HG03159 (cell line): ENCODE measurements at regions not wholly inside any gene's neighbourhood (a gene's known extent, or its start where the extent isn't known, plus 50 kb on each side); places are given as distances from the start of the nearest gene placed in this dataset.
"Not testable (repeated sequence)": the region's sequence is repeated elsewhere in the genome, so short reads cannot be mapped to it uniquely, and the experiment has no call there.

Experiments used
- ATAC-seq: cut with Tn5 transposase; IDR thresholded peaks from one replicate; pipeline ENCODE4 v1.9.1; 2021; ENCODE audit warnings: mild to moderate bottlenecking, moderate library complexity; ENCODE audit not compliant: unreplicated experiment

DNA sequence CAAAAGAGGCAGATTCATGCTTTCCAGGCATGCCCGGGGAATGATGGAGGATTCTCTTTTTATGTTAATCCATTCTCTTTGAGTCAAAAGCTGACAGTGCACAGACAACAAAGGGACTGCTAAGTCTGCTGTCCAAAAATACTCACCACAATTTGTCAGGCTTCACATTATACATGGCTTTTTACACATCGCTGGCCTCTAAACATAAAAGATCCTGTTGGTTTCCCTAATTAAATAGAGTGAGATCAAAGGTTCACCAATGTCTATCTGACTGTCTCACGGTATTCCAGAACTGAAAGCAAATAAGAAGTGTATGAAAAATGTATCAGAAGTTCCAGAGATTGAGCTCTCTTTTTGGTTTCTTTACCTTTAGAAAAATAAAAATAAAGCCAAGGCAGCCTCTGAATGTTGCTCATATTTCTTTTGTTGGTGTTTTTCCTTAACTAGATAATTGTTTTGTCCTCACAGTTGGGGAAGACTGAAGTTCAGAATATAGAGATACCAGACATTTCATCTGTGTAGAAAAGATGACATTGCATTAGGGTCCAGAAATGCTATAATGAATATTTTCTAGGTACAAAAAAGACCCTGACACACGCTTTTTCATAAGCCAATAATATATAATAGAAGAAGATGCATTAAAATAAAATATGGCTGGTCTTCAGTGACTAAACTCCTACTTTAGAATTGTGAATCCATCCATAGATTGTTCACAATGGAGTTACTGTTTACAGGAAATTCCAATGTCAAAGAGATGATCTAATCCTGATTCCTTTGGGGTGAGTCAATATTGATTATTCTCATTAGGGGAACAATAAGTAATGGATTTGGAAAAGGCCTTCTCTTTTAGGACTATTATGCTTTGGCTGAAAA lies 688.2 kb upstream of the CDH6 start:
- ATAC-seq = no peak

DNA sequence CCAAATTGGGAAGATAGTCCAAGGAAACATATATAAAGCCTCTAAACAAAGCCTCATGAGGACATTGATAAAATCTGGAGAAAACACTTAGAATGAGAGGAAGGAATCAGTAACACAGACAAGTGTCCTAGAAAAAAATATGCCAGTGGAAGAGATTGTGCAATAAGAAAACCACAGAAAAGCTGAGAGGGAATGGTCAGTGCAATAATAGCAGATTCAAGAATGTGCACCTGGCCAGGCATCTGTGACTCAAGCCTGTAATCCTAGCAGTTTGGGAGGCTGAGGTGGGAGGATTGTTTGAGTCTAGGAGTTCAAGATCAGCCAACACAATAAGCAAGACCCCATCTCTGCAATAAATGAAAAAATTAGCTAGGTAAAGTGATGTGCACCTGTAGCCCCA lies 691.2 kb upstream of the CDH6 start:
- no peak for ATAC-seq

DNA sequence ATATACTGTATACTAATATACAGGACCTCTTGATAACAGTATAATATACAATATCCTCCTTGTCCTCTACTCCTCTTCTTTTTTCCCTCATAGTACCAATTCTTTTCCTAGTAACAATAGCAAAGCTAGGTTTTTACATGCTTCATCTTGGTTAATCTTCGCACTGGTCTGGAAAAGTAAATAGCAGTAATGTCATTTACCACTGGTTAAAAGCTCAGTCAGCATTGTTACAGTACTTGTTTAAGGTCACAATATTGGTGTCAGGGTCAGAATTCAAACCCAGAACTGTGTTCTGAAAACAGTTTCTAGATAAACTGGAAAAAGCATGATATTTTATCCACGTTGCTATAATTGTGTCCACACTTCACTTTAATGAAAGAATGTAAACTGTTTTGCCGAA lies 692.4 kb upstream of the CDH6 start:
- no peak for ATAC-seq

DNA sequence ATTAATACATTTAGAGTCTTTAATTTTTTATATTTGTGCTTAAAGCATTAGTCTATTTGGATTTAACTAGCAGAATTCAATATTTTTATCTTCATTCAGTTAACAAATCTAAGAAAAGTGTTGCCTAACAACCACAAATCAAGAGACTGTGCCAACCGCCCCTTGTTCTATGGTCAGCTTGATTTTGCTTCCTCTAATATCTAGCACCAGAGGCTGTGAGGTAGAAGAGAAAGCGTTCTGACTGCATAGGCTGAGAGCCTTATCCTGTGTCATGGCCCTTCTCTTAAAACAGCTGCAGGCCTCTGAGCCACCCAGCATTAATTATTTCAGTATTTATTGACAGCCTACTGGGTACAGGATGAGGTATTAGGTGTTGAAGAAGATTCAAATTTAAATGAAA lies 693.0 kb upstream of the CDH6 start:
- ATAC-seq = no peak

DNA sequence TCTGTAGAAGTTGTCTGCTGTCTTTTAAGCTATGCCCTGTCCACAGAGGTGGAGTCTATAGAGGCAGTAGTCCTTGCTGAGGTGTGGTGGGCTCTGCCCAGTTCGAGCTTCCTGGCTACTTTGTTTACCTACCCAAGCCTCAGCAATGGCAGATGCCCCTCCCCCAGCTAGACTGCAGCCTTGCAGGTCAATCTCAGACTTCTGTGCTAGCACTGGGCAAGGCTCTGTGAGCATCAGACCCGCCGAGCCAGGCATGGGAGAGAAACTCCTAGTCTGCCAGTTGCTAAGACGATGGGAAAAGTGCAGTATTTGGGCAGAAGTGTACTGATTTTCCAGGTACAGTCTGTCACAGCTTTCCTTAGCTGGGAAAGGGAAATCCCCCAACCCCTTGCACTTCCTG lies 694.1 kb upstream of the CDH6 start:
- ATAC-seq = no peak

DNA sequence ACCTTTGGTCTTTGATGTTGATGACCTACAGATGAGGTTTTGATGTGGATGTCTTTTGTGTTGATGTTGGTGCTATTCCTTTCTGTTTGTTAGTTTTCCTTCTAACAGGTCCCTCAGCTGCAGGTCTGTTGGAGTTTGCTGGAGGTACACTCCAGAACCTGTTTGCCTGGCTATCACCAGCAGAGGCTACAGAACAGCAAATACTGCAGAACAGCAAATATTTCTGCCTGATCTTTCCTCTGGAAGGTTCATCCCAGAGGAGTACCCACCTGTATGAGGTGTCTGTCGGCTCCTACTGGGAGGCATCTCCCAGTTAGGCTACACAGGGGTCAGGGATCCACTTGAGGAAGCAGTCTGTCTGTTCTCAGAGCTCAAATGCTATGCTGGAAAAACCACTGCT lies 694.5 kb upstream of the CDH6 start:
- no peak for ATAC-seq

DNA sequence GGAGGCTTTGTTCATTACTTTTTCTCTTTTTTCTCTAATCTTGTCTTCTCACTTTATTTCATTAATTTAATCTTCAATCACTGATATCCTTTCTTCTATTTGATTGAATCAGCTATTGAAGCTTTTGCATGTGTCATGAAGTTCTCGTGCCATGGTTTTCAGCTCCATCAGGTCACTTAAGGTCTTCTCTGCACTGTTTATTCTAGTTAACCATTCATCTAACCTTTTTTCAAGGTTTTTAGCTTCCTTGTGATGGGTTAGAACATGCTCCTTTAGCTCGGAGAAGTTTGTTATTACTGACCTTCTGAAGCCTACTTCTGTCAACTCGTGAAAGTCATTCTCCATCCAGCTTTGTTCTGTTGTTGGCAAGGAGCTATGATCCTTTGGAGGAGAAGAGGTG lies 695.0 kb upstream of the CDH6 start:
- ATAC-seq = not testable (repeated sequence)

DNA sequence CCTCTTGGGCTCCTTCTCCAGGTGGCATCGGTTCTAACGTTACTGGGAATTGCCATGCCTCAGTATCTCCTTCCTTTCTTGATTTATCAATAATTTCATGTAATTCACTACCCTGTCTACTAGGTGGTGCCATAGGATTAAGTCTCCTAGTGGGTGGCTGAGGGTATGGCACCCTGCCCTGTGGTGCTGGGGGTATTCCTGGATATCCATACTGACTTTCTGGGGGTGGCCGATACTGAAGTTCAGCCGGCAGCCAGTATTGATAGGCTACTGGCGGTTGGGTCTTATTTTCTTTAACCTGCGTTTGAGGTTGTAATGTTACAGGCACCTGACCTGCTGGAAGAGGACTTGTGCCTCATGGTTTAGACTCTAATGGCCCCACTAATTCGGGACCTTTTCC lies 699.4 kb upstream of the CDH6 start:
- not testable (repeated sequence) for ATAC-seq

DNA sequence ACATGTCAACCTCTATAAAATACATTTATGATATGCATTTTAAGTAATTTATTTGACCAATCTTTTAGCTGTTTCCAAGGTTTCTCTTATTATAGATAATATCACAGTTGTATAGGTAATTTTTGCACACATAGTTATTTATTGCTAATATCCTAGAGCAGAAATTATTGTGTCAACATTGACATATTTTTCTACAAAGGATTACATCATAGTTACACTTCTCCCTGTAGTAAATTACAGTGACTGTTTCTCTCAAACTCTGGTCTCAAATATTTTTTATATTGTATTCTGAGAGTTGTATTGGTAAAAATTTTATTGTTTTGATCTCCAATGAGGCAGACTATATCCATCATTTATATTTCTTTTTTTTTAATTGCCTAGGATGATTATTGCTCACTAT lies 714.4 kb upstream of the CDH6 start:
- no peak for ATAC-seq

DNA sequence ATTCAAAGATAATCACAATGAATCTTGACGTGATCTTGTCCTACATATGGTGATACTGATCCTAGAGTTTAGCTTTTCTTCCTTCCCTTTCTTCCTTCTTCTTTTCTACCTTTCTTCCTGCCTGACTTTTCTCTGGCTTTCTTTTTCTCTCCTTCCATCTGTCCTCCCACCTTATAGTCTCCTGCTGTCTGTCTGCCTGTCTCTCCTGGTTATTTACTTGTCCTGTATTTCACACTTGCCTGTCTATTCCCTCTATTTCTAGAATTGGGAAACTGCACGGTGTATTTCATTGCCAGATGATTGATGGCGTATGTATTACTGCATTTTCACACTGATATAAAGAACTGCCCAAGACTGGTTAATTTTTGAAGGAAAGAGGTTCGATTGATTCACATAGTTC lies 718.1 kb upstream of the CDH6 start:
- ATAC-seq = no peak

DNA sequence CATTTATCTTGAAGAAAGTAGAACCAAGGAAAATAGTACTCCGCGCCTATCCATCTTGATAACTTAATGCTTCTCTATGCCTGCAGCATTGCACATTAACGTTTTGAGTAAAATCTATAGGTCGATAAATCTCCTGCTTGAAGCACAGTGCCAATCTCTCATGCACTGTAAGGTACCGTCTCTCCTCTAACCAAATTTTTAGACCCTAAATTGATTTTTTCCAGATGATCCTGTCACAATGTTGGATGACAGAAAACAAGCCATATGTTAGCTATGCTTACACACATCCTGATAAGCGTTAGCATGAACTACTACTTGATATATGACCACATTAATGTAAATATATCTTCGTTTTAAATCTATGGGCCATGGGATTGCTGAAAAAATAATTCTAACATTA lies 723.8 kb upstream of the CDH6 start:
- ATAC-seq = no peak

DNA sequence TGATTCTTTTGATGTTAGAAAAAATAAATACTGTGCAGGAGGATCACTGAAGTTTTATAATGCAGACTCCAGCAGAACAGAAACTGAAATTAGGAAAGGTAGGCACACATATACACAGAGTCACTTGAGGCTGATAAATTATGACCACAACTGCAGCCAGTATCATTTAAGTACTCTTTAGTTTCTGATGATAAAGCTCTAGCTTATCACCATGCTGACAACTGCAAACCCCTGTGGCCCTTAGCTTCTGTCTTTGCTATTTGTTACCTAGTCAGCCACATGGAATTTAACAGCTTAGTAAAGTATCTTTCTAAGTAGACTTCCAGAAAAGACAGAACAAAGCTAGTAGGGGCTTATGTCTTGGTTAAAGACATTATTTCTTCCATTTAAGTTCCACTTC lies 734.8 kb upstream of the CDH6 start:
- ATAC-seq = no peak

DNA sequence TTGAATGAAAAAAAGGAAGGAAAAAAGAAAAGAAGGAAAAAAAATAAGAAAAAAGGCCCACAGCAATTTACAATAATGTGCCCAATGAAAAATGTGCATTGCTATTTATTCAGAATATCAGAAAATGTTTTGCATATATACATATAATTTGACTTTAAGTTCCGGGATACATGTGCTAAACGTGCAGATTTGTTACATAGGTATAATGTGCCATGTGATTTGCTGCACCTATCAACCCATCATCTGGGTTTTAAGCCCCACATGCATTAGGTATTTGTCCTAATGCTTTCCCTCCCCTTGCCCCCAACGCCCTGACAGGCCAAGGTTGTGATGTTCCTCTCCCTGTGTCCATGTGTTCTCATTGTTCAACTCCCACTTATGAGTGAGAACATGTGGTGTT lies 738.0 kb upstream of the CDH6 start:
- ATAC-seq = not testable (repeated sequence)

DNA sequence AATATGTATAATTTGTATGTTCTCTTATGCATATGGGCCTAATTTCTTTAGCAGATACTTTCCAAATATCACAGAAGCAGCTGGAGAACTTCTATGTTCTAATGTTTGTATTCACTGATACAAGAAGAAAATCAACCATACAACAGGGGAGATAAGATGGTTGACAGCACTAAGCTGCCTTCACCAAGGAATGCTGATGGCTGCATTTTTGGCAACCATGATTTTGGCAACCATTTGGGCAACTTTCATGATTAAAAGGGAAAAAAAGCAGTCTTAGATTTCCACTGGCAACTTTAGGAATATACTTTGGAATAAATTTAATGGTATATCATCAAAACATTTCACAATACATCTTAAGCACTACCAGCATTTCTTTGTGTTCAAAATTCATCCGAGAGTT lies 740.3 kb upstream of the CDH6 start:
- no peak for ATAC-seq

DNA sequence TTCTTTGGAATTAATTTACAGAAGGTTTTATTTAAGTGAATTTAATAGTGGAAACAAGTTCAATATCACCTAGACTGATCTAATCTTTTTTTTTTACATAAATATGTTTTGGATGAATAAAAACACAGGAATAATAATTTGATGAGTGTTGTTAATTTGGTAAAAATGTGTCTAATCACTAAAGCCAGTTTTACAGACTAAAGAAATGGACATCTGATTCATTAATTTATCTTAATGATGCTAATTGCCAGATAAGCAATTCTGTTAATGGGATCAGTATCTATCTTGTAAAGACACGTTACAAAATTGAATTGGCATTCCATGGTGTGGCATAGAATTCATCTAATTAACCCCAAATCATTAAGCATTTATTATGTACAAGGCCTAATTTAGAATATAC lies 743.3 kb upstream of the CDH6 start:
- no peak for ATAC-seq

DNA sequence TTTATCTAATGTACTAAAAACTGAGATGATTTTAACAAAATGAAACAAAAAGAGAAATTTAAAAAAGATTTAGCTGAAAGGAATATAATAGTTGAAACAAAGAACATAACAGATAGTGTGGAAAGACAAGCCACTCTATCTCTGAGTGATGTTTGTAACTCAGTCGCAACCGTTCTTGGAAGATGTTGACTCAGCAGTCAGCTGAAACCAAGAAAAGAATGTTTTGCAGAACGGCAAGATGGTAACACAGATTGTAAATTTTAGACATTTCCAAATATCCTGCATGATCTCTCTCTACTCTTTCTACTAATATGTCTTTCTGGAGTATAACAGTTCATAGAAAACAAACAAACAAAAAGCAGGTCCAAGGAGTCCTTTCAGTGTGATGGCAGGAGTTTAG lies 746.1 kb upstream of the CDH6 start:
- no peak for ATAC-seq

DNA sequence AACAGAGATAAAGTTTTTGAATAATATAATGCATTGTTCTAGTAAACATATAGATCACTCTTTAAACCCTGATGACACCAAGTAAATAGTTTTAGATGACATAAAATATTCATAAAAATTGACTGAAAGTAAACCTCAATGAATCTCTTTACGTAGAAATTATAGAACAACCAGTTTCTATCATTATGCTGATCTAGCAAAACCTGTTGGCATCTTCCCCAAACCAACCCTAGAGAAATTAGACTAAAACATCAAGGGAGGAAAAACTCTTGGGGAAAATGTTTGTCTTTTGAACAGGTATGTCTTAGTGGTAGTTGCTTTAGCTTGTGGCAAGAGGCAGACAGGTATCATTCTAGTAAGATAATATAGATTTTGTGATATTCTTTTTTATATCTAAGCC lies 747.0 kb upstream of the CDH6 start:
- ATAC-seq = no peak

DNA sequence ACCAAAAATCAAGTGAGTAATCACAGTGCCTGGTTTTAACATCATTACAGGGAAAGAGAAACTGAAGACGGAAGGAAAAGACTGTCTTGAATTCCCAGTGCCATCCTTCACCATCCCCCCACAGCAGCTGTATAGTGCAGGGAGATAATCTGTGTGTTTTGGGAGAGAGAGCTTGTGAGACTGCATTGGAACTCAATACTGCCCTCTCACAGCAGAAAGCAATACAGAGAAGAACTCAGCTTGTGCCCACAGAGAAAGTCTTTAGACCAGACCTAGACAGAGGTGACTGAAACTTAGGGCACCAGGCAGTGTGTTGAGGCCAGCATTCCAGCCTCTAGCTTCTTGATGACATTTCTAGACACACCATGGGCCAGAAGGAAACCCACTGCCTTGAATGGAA lies 754.7 kb upstream of the CDH6 start:
- no peak for ATAC-seq

DNA sequence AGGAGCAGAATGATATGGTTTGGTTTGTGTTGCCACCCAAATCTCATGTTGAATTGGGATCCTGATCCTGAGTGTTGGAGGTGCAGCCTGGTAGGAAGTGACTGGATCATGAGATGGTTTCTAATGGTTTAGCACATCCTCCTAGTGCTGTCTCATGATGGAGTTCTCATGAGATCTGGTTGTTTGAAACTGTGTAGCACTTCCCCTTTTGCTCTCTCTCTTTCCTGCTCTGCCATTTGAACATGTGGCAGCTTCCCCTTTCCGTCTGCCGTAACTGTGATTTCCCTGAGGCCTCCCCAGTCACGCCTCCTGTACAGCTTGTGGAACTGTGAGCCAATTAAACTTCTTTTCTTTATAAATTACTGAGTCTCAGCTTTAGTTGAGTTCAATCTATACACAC lies 756.8 kb upstream of the CDH6 start:
- no peak for ATAC-seq

DNA sequence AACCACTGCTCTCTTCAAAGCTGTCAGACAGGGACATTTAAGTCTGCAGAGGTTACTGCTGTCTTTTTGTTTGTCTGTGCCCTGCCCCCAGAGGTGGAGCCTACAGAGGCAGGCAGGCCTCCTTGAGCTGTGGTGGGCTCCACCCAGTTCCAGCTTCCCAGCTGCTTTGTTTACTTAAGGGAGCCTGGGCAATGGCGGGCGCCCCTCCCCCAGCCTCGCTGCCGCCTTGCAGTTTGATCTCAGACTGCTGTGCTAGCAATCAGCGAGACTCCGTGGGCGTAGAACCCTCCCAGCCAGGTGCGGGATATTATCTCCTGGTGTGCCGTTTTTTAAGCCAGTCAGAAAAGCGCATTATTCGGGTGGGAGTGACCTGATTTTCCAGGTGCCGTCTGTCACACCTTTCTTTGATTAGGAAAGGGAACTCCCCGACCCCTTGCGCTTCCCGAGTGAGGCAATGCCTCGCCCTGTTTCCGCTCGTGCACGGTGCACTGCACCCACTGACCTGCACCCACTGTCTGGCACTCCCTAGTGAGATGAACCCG lies 764.5 kb upstream of the CDH6 start:
- ATAC-seq = not testable (repeated sequence)

DNA sequence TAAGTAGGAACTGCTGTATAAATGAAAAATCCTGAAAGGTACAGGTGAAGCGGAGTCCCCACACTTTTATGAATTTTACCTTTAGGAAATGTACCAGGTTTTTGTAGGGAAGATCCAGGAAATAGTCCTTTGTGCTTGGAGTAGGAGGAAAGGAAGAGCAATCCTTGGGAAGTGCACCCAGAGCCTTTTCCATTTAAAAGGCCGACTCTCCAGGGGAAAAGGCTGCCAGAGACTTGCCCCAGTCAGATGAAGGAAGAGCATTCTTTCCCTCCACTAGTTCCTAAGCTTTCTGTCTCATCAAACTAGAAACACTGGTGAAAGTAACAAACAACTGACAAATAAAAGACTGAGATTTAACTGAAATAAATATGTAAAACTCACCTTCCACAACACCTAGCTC lies 779.4 kb upstream of the CDH6 start:
- no peak for ATAC-seq

DNA sequence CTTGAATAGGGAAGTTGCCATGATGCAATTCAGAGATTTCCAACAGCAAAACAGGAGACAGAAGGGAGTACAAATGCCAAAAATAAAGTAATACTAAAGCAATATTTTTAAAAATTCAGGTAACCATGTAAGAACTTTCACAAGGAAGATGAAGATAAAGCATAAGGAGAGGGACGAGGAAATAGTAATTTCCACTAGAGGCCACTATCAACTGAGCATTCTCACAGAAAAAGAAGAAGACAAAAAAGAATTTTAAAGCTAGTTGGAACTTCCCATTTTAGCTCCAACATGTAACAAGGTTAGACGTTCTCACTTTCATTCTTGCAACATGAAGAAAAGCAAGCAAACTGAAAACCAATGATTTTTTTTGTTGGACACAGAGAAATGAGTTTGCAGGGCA lies 779.9 kb upstream of the CDH6 start:
- ATAC-seq = no peak

DNA sequence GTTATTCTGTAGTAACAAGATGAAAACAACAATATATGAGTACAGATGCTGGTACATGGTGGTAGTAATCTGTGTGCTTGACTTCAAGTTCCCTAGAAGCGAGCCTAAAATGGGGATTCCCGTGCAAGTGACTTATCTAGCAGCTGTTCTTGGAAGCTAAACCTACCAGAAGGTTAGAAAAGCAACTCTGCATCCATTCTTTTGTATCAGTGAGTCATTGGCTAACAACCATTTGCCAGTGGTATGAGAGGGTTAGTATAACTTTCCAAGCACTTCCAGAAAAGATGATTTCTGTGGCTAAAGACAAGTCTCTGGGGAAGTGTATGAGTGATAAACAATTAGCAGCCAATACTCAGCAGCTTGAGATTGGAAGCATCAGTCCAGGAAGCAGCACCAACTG lies 787.7 kb upstream of the CDH6 start:
- no peak for ATAC-seq
